ENCODE measurements at regions not wholly inside any gene's neighbourhood (a gene's known extent, or its start where the extent isn't known, plus 50 kb on each side); places are given as distances from the start of the nearest gene placed in this dataset.

DNA sequence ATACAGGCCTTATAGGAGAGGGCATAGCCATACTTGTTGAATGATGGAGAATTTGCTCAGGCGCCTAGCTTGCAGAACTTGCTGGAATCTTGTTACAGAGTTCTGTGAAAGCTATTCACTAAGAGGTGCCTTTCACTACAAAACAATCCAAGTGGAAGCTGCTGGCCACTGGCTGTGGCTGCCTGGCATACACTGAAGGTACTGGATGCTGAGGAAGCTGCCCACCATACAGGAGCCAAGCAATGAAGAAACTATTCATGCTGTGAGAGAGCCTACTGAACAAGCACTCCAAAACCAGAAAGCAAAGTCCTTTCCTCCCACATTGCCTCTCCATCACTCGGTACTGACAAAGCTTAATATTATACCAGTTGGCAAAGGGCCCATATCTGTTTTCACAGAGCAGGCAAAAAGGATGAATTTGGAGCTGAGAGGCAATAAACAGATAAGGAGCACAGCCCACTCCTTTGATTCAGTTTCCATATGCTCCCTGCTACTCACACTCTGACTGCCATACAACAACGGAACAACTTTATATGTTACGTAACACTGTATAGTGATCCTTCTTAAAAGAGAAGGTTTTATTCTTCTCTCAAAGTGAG lies 192.6 kb upstream of the ALCAM start:
- DNase-seq, result no peak

DNA sequence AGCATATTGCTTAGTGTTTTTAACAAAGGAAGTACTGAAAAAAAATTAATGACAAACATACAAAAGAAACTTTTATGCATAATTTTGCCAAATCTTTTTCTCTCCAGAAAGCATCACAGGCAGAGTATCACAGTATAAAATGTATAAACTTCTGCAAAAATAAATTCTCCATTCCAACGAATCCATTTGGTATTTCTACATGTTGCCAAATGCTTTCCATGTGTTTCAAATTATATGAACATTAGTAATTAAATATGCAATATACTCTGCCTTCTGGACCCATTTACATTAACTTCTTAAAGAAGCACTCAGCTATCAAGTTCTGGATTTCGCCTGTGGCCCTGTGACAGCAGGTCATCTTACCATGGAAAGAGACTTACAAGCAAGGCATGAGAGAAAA lies 189.1 kb upstream of the ALCAM start:
- DNase-seq, result no peak

DNA sequence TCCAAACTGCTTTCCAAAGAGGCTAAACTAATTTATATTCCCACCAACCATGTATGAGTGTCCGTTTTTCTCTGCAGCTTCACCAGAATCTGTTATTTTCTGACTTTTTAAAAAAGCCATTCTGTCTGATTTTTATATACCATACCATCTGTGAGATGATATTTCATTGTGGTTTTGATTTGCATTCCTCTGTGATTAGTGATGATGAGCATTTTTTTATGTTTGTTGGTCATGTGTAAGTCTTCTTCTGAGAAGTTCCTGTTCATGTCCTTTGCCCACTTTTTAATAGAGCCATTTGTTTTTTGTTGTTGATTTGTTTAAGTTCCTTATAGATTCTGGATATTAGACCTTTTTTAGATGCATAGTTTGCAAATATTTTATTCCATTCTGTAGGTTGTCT lies 179.4 kb upstream of the ALCAM start:
- DNase-seq, result no peak

DNA sequence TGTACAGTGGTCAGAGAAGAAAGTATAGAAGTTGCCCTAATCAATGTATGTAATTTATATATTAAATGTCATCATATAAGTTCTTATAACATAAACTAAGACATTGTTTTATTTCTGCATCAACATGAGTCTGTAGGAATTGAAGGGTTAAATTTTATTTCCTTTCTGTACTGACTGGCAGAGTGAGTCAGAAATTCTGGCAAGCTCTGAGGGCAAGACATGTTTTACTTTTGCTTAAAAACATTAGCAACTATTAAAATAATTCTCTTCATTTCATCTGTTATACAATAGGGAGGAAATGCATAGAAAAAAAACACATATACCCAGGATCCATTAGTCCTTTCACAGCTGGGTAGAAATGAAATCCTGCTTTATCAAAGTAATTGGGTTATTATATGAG lies 171.4 kb upstream of the ALCAM start:
- DNase-seq, result no peak

DNA sequence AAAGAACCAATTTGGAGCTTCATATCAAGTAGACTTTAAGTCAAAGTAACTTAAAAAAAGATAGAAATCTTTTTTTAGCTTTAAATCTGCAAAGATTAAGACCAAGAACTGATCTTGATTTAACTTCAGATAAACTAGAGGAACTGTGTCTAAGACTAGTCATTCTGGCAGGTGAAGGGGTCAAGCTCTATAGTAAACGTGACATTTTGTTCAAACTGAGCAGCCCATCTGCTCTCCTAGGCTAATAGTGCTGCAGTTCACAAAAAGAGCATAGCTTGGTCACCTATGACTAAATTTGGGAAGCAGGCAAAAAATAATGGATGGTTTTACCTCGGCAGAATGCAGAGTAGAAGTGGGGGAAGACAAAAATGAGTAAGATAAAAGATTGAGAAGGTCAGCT lies 168.8 kb upstream of the ALCAM start:
- no peak for DNase-seq

DNA sequence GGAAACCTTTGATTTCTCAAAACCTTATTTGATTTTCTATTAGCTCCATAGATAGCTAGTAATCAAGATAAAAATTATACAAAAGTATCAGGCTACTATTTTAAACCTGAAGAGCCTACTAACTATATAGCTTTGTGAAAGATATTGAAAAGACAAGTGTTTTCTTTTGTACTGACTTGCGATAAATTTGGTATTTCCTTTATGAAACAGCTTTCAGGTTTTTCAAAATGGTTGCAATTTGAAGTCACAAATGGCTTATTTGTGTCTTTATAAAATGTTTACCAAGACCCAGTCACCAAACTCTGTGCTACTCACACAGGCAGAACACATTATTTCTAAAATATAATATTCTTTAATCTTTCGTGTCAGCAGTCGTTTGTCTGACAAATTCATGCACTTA lies 167.5 kb upstream of the ALCAM start:
- DNase-seq, result no peak

DNA sequence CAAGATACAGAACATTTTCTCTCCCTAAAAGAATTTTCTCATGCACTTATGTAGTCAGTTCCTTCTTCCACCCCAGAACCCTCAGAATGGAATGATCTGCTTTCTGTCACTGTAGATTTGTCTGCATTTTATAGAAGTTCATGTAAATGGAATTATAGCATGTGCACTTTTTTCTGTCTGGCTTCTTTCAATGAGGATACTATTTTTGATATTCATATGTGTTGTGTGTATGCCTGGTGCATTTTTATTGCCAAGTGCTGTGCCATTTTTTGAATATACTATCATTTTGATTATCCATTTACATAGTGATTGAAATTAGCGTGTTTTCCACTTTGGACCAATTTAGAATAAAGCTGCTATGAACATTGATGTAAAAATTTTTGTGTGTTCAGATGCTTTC lies 156.6 kb upstream of the ALCAM start:
- no peak for DNase-seq

DNA sequence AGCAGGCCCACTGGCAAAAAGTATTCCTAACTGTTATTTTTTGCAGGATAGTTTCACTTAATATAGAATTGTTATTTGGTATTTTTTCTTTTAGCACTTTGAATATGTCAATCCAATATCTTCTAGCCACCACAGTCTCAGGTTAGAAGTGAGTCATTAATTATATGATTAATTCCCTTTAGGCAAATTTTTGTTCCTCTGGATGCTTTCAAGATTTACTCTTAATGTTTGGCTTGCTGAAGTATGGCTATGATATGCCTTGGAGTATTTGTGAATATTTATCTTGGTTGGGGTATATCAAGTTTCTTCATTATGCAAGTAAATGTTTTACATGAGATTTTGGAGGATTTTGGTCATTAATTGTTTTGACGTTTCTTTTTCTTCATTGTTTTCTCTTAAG lies 152.1 kb upstream of the ALCAM start:
- DNase-seq, result no peak

DNA sequence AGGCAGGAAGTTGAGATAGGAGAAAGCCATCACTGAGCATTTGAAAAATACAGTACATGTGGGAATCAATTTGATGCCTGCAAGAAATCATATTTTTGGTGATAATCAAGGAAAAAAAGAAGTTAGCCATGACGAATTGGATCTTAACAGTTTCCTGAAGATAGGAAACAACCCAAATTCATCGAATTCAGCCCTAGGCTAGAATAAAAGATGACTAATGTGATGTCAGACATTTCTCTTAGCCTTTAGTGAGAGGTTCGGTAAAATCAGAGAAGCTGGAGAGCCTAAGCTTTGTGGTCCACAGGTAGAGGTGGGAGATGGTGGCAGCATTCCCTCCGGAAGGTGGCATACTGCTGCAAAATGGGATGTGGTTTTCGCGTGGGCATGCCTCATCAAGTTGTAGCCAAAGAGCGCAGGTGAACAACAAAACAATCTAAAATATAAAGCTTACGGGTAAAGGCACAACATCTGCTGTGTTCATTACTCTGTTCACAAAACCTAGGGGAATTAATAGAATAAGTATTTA lies 144.1 kb upstream of the ALCAM start:
- DNase-seq, result no peak

DNA sequence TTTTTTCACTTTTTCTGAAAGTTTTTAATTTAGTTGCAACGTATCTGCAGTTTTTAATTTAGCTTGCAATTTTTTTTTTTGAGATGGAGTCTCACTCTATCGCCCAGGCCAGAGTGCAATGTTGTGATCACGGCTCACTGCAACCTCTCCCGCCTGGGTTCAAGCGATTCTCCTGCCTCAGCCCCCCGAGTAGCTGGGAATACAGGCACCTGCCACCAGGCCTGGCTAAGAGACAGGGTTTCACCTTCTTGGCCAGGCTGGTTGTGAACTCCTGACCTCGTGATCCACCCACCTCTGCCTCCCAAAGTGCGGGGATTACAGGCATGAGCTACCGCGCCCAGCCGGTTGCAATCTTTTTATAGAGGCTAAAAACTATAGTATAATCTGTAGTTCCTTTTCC lies 142.9 kb upstream of the ALCAM start:
- DNase-seq, result no peak

DNA sequence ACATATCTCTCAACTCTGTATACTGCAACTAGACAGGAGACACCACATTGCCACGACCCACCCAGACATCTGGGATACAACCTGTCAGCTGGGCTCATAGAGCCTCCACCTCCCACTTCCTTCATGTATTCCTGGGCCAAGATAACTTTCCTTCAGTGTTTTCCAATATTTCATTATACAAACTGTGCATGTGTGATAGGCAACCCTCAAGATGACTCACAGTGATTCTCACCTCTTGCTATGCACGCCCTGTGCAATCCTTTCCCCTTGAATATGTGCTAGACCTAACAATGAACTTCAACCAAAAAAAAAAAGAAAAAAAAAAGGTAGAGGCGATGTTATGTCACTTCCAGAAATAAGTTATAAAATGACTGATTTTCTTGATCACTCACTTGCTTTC lies 138.0 kb upstream of the ALCAM start:
- DNase-seq, result no peak

DNA sequence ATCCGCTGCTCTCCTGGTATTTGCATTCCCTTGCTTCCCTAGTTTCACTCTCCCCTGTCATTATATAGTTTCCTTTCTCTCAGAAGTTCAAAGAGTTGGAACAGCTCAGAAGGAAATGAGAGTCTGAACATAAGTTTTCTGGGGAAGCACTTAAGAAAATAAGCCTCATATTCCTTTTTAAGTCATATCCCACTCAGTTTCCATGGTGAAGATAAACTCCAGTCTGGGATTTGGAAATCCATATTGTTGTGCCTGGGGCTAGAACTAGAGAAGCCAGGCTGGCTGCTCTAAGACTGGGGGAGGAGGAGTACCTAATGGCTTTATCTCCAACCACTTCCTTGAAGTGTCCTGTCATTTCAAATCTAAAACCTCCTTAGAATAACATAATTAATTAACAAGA lies 134.2 kb upstream of the ALCAM start:
- DNase-seq, result no peak

DNA sequence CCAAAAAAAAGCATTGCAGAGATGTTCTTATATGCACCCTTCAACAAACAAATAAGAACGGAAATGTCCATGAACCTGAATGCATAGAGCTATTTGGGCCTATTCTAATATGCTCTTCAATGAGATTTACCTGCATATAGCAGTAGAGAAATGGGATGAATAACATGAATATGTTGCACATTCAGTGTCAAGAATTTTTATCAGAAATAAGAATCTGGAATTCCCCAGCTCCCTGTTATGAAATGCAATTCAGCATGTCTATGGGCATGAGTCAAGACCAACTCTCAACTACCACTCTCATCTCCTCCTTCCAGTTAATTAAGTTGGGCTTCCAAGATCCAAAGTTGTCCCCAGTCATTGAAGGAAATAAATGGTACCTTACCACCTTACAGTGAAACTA lies 133.7 kb upstream of the ALCAM start:
- no peak for DNase-seq

DNA sequence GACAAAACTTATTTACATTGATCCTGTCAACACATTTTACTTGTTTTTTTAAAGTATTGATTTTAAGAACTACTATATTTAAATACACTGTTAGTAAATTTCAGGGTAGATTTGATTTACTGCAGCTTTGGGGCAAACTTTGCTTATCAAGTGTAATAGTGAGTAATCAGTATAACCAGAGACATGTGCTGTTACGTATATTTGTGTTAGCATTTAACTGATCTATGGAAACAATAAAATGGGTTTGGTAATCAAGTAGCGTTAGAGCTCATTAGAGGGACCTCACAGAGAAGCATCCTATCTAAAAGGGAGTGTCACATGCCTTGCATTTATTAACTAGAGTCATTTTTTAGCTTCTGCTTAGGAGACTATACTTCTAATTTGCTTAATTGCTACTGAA lies 131.5 kb upstream of the ALCAM start:
- no peak for DNase-seq

DNA sequence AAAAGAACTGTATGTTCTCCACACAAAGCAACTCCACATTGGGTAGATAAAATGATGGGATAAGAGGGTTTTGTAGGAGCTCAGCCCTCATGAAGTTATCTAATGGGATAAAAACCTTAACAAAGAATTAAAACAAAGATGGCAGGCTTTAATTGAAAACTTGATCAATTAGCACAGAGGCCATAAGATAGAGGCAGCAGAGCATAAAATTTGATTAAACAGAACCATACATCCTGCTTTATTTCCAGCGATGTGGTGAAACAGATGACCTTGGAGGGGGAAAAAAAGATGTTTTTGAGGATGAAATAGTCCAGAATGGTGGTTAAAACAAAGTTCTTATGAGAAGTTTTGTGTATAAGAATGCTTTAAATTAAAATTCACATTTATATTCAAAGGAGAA lies 130.9 kb upstream of the ALCAM start:
- no peak for DNase-seq

DNA sequence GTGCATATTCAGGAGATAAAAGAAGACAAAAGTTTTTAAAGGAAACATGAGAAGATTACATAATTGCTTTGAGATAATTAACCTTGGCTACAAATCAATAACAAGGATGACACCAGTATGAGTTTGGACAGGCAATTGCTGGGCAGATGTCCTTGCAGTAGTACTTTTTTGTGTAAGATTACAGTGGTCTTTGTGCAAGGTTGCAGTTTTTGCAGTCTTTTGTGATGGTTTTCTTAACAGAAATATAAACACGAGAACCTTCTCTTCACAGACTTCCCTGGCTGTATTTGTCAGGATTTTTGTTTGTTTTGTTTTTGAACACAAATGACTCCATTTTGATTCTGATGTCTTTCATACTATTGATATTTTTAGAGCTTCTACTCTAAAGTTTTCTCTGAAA lies 128.3 kb upstream of the ALCAM start:
- DNase-seq, result no peak

DNA sequence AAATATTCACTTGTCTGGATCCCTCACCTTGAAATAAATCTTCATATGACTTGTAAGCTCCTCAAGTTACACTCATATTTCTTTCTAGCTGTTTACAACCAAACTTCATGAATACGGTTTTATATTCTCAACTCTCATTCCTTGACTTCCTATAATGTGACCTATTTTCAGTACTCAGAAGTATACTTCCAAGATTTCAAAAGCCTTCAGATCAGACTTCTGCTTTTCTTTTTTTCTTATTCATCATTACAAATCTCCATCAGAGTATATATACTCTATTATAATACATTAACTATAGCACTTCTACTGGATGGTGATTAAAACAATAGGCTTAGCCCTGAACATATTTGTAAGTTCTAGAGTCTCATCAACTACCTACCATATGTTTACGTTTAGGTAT lies 123.6 kb upstream of the ALCAM start:
- no peak for DNase-seq

DNA sequence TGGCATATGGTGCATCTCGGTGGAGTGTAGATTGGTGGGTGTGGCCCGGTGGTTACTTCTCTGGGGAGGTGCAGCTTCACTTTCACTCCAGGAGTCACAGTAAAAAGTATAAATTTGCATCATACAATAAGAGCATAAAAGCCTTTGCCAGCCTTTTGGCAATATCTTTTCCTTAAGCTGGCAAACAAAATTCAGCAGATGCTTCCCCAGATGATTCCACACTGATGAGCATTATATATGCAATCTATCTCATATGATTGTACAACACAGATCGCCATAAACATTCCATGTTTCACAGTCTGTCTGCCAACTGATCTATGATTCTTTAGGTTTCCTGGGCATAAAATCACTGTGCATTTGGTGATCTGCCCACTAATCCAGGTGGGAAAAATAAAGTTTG lies 120.2 kb upstream of the ALCAM start:
- DNase-seq, result no peak

DNA sequence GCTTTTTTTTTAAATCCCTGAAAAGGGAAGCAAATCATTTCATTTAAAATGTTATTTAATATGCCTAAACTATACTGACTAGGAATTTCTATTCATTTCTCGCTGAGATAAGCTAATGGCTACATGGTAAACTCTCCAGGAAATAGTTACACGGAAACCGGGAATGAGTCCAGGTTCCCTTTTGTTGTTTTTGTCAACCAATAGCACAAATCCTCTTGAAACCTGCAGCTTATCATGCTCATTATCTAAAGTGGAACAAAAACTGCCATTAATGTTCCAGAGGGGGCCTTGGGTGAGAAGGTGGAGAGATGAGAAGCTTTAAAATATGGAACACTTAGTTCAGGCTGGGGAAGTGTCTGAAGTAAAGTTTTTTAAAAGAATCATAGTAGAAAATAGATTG lies 113.5 kb upstream of the ALCAM start:
- no peak for DNase-seq

DNA sequence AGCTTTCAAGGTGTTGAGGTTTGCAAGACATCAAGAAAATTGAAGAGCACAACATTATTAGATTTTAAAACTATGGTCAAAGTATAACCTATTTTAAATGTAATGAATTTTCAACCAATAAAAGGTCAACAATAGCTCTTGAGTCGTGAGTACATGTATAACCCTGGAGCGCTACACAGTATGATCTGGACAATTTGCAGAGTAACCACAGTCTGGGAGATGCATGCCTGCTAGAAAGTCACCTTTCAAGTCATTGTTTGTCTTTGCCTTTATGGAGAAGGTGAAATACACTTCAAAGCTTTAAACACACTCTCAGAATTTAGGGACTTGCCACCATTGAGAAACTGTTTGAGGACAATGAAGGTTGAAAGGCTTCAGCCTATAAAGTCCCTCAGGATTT lies 112.6 kb upstream of the ALCAM start:
- DNase-seq, result no peak

DNA sequence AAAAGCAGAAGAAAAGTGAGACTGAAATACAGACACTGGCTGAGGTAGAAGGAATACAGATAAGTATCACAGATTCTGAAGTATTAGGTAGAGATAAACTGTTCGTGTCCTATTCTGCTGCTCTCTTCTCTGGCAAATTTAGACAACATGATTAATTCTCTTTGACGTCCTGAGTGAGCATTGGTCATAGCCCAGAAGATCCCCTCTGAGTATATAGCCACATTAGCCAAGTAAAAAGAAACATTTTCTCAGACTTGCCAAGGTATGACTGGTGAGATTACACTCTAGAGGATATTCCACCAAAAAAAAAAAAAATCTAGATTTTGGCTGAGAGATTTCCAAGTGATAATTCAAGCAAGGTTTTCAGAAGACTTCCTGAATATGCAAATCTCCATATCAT lies 111.4 kb upstream of the ALCAM start:
- DNase-seq, result no peak

DNA sequence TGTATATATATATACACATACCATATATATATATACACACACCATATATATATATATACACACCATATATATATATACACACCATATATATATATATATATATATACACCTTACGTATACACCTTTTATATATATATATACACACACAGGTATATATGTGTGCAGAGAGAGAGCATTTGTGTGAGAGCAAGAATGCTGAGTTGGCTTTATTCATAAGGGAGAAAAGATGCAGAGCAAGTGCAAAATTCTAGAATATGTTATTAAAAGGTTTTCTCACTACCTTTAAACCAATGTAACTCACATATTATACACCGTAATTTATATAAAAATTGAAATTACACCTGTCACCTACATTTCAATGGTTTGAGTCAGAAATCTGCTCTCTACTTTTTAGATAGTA lies 107.2 kb upstream of the ALCAM start:
- no peak for DNase-seq

DNA sequence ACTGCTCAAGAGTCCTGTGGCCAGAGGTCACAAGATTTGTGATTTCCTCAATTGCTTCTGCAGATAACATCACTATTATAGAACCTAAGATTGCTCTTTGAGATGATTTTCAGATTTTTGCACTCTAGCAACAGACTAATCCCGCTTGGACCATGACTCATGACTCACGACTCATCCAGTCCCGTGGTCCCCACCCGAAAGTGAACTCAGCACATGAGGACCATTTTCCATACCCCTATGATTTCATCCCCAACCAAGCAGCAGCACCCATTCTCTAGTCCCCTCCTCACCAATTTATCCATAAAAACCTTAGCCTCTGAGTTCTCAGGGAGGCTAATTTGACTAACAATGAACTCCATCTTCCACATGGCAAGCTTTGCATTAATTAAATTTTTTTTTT lies 106.3 kb upstream of the ALCAM start:
- DNase-seq, result no peak

DNA sequence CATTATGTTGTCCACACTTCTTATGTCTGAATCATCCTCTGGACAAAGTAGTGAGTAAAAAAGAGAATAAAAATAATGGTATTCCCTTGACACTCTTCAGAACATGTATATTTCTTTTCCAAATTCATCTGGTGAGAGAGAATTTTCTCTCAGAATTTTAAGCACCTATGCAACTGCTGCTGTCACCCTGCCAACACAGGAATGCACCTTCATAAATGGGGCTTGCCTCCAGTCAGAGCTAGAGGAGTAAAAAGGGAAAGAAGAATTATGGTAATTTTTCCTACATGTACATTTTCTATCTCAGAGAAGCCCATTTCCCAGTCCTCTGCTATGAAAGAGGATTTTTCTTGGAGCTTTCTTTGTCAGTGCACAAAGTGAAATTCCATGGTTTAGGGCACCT lies 92.2 kb upstream of the ALCAM start:
- no peak for DNase-seq

DNA sequence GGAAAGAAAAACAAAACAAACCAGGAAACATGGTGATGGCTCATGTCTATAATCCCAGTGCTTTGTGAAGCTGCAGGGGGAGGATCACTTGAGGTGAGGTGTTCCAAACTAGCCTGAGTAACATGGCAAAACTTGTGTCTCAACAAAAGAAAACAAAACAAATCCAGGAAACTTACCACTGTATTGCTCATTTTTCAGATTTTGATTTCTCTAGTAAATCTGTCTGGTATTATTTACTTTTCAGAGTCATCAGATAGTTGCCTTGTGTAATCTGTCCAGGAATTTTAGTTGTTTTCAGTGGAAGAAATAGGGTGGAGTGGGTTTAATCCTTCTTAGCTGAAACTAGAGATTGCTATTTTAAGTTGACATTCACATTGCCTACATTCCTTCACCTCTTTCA lies 91.8 kb upstream of the ALCAM start:
- no peak for DNase-seq

DNA sequence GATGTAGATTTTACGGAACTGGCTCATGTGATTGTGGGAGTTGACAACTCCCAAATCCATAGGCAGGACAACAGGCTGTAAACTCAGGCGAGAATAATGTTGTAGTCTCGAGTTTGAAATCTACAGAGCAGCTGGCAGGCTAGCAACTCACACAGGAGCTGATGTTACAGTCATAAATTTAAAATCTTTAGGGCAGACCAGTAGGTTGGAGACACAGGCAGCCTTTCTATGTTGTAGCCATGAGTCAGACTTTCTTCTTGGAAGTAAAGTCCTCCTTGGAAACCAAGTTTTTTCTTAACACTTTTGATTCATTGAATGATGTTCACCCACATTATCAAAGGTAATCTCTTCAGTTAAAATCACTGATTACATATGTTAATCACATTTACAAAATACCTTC lies 89.1 kb upstream of the ALCAM start:
- no peak for DNase-seq

All from activated gamma-delta T cell (primary cell).